Trophoblast cell (in vitro differentiated cells and primary cell): ENCODE measurements at regions not wholly inside any gene's neighbourhood (a gene's known extent, or its start where the extent isn't known, plus 50 kb on each side); places are given as distances from the start of the nearest gene placed in this dataset.
"Not testable (repeated sequence)": the region's sequence is repeated elsewhere in the genome, so short reads cannot be mapped to it uniquely, and the experiment has no call there.

Source experiments
- DNase-seq, 2 donors: peaks; one replicate each; pipeline ENCODE4 v3.0.0-alpha.2; 2016
- H2AFZ ChIP-seq: 2 replicates; pipeline ENCODE4 v1.6.1; 2013; ENCODE audit warnings: low read length, moderate library complexity, mild to moderate bottlenecking; ENCODE audit not compliant: insufficient read depth, poor library complexity
- H2AK5ac ChIP-seq: 2 replicates; pipeline ENCODE4 v1.6.1; 2013; ENCODE audit warnings: mild to moderate bottlenecking, low read length
- H2BK120ac ChIP-seq: 2 replicates; pipeline ENCODE4 v1.6.1; 2013; ENCODE audit warnings: low read length, mild to moderate bottlenecking, moderate library complexity; ENCODE audit not compliant: insufficient read depth, poor library complexity
- H2BK12ac ChIP-seq: 2 replicates; pipeline ENCODE4 v1.6.1; 2013; ENCODE audit warnings: mild to moderate bottlenecking, low read length, moderate library complexity
- H2BK5ac ChIP-seq: 2 replicates; pipeline ENCODE4 v1.6.1; 2013; ENCODE audit warnings: low read length, low read depth, moderate library complexity, mild to moderate bottlenecking; ENCODE audit not compliant: poor library complexity
- H3K14ac ChIP-seq: 2 replicates; pipeline ENCODE4 v1.6.1; 2013; ENCODE audit warnings: mild to moderate bottlenecking, low read length
- H3K18ac ChIP-seq: 2 replicates; pipeline ENCODE4 v1.6.1; 2013; ENCODE audit warnings: mild to moderate bottlenecking, low read length
- H3K23ac ChIP-seq: 2 replicates; pipeline ENCODE4 v1.6.1; 2013; ENCODE audit warnings: low read length
- H3K27ac ChIP-seq: 2 replicates; pipeline ENCODE4 v1.5.1; 2013; ENCODE audit warnings: low read depth, mild to moderate bottlenecking, inconsistent platforms, low read length, moderate library complexity
- H3K27me3 ChIP-seq: 2 replicates; pipeline ENCODE4 v1.6.1; 2013; ENCODE audit warnings: inconsistent platforms, mild to moderate bottlenecking, low read length, moderate library complexity; ENCODE audit not compliant: insufficient read depth
- H3K36me3 ChIP-seq, 2 experiments: 1 replicate in 1 of 2; 2 replicates in 1 of 2; pipeline ENCODE4 v1.6.1; 2013; ENCODE audit warnings: low read length in 2 of 2, mild to moderate bottlenecking in 2 of 2, moderate library complexity in 1 of 2; ENCODE audit not compliant: insufficient read depth in 2 of 2, control insufficient read depth in 1 of 2
- H3K4ac ChIP-seq: 2 replicates; pipeline ENCODE4 v1.6.1; 2013; ENCODE audit warnings: low read depth, mild to moderate bottlenecking, low read length, moderate library complexity
- H3K4me1 ChIP-seq, 2 experiments: 1 replicate in 1 of 2; 2 replicates in 1 of 2; pipeline ENCODE4 v1.6.1; 2013; ENCODE audit warnings: low read length in 2 of 2, mild to moderate bottlenecking in 2 of 2, moderate library complexity in 1 of 2; ENCODE audit not compliant: insufficient read depth in 2 of 2, control insufficient read depth in 1 of 2
- H3K4me2 ChIP-seq: 2 replicates; pipeline ENCODE4 v1.6.1; 2013; ENCODE audit warnings: inconsistent platforms, mild to moderate bottlenecking, low read length, moderate library complexity
- H3K4me3 ChIP-seq: 2 replicates; pipeline ENCODE4 v1.5.1; 2013; ENCODE audit warnings: mild to moderate bottlenecking, low read depth, low read length, inconsistent platforms
- H3K79me1 ChIP-seq: one replicate; pipeline ENCODE4 v1.6.1; 2013; ENCODE audit warnings: low read length
- H3K79me2 ChIP-seq: 2 replicates; pipeline ENCODE4 v1.6.1; 2013; ENCODE audit warnings: low read length, mild to moderate bottlenecking; ENCODE audit not compliant: control insufficient read depth, insufficient read depth, poor library complexity
- H3K9ac ChIP-seq: 2 replicates; pipeline ENCODE4 v1.6.1; 2013; ENCODE audit warnings: mild to moderate bottlenecking, low read length
- H3K9me3 ChIP-seq: 2 replicates; pipeline ENCODE4 v1.6.1; 2013; ENCODE audit warnings: low read depth, mild to moderate bottlenecking, control low read depth, inconsistent platforms, low read length; ENCODE audit not compliant: insufficient read depth
- H4K12ac ChIP-seq: 2 replicates; pipeline ENCODE4 v1.6.1; 2013; ENCODE audit warnings: low read depth, mild to moderate bottlenecking, low read length, moderate library complexity
- H4K8ac ChIP-seq: 2 replicates; pipeline ENCODE4 v1.6.1; 2013; ENCODE audit warnings: low read depth, mild to moderate bottlenecking, low read length, moderate library complexity
- H4K91ac ChIP-seq: one replicate; pipeline ENCODE4 v1.6.1; 2013; ENCODE audit warnings: low read depth, mild to moderate bottlenecking, low read length, moderate library complexity
- WGBS: extraction: QIAGEN DNeasy Blood & Tissue Kit; methylation state at CpG from one replicate; pipeline ENCODE4 v1.1.7; 2013; ENCODE audit warnings: missing lambda C conversion rate; ENCODE audit not compliant: insufficient read length, insufficient coverage; ENCODE audit errors: extremely low coverage; 5-methylcytosine and 5-hydroxymethylcytosine counted together

GRCh38 chr14:54258382-54258781 lies 138.4 kb upstream of the CDKN3 start:
- no peak for DNase-seq
- Histone ChIP-seq H2BK12ac (no peak overlapping the region), H3K79me2 (no peaks in the 10 kb centered on the region), H3K18ac (no peak overlapping the region), H2AK5ac (no peak overlapping the region), H3K79me1 (peaks cover 2% of the 10 kb centered on the region), H3K23ac (no peak overlapping the region), H3K27me3 (no peaks in the 10 kb centered on the region), H3K14ac (no peak overlapping the region), H2AFZ (no peak overlapping the region), H3K4me2 (no peak overlapping the region), H4K12ac (no peak overlapping the region), H3K36me3 (no peaks in the 10 kb centered on the region), H2BK120ac (no peak overlapping the region), H3K4ac (no peak overlapping the region), H3K27ac (no peak overlapping the region), H3K9ac (no peak overlapping the region), H3K9me3 (no peaks in the 10 kb centered on the region), H2BK5ac (no peak overlapping the region), H4K8ac (no peak overlapping the region), H3K4me3 (no peak overlapping the region), H3K4me1 (peaks cover 8 to 14% of the 10 kb centered on the region in 2 experiments), H4K91ac (no peak overlapping the region)
- WGBS = no CpG with 5 or more reads among the region's 1 CpG

- Histone ChIP-seq H3K23ac (no peak overlapping the region), H3K9ac (no peak overlapping the region), H4K8ac (no peak overlapping the region), H3K79me2 (no peaks in the 10 kb centered on the region), H2BK5ac (no peak overlapping the region), H2BK12ac (no peak overlapping the region), H3K18ac (no peak overlapping the region), H3K79me1 (peaks cover 2% of the 10 kb centered on the region), H3K36me3 (no peaks in the 10 kb centered on the region), H2AK5ac (peak overlapping the region; percentile 70), H3K4me2 (no peak overlapping the region), H4K12ac (no peak overlapping the region), H2AFZ (no peak overlapping the region), H3K27ac (no peak overlapping the region), H3K4me1 (peaks cover 8 to 12% of the 10 kb centered on the region in 2 experiments), H4K91ac (no peak overlapping the region), H2BK120ac (no peak overlapping the region), H3K4me3 (no peak overlapping the region), H3K14ac (no peak overlapping the region), H3K27me3 (no peaks in the 10 kb centered on the region), H3K9me3 (no peaks in the 10 kb centered on the region), H3K4ac (no peak overlapping the region)
- DNase-seq = no peak
- WGBS = no CpG with 5 or more reads among the region's 5 CpGs
Measured at GRCh38 chr14:54259821-54260220, 137.0 kb upstream of the CDKN3 start.

GRCh38 chr14:54261283-54261682 lies 135.5 kb upstream of the CDKN3 start:
- Histone ChIP-seq H3K27me3 (no peaks in the 10 kb centered on the region), H2AFZ (no peak overlapping the region), H3K27ac (no peak overlapping the region), H3K23ac (no peak overlapping the region), H4K12ac (no peak overlapping the region), H3K14ac (no peak overlapping the region), H3K9me3 (no peaks in the 10 kb centered on the region), H3K79me1 (peaks cover 2% of the 10 kb centered on the region), H3K36me3 (no peaks in the 10 kb centered on the region), H3K4me2 (no peak overlapping the region), H2BK120ac (no peak overlapping the region), H2BK12ac (no peak overlapping the region), H3K4ac (no peak overlapping the region), H3K9ac (no peak overlapping the region), H3K4me1 (peaks cover 8 to 10% of the 10 kb centered on the region in 2 experiments), H2BK5ac (no peak overlapping the region), H4K8ac (no peak overlapping the region), H2AK5ac (no peak overlapping the region), H3K4me3 (no peak overlapping the region), H3K18ac (no peak overlapping the region), H3K79me2 (no peaks in the 10 kb centered on the region), H4K91ac (no peak overlapping the region)
- no peak for DNase-seq
- whole genome bisulfite sequencing = no CpG with 5 or more reads among the region's 7 CpGs

- not testable (repeated sequence) for H4K8ac ChIP-seq, H3K9ac ChIP-seq, H2BK5ac ChIP-seq, H3K18ac ChIP-seq, H2AK5ac ChIP-seq, H3K36me3 ChIP-seq, H3K4me2 ChIP-seq, H3K27me3 ChIP-seq, H2BK120ac ChIP-seq, H2AFZ ChIP-seq, H4K91ac ChIP-seq, H3K79me2 ChIP-seq, H3K4me1 ChIP-seq, H3K79me1 ChIP-seq, H3K4me3 ChIP-seq, DNase-seq, H3K4ac ChIP-seq, H3K27ac ChIP-seq, H3K23ac ChIP-seq, H3K14ac ChIP-seq, H2BK12ac ChIP-seq, H3K9me3 ChIP-seq, H4K12ac ChIP-seq
- WGBS = no CpG with 5 or more reads among the region's 3 CpGs
Measured at GRCh38 chr14:54266616-54267015, 130.2 kb upstream of the CDKN3 start.
